Neuronal stem cell (in vitro differentiated cells): ENCODE measurements at regions not wholly inside any gene's neighbourhood (a gene's known extent, or its start where the extent isn't known, plus 50 kb on each side); places are given as distances from the start of the nearest gene placed in this dataset.

ENCODE experiments used
- DNase-seq: peaks from one replicate; pipeline ENCODE4 v3.0.0-alpha.2; 2013; ENCODE audit warnings: low spot score
- H2AFZ ChIP-seq: one replicate; pipeline ENCODE4 v1.6.1; 2013; ENCODE audit warnings: mild to moderate bottlenecking, low read length, inconsistent platforms
- H2AK5ac ChIP-seq: 2 replicates; pipeline ENCODE4 v1.6.1; 2013; ENCODE audit warnings: low read depth, mild to moderate bottlenecking, inconsistent platforms, low read length, moderate library complexity, mixed read lengths
- H2BK120ac ChIP-seq: 2 replicates; pipeline ENCODE4 v1.6.1; 2013; ENCODE audit warnings: low read depth, mild to moderate bottlenecking, inconsistent platforms, low read length, moderate library complexity, mixed read lengths
- H2BK12ac ChIP-seq: one replicate; pipeline ENCODE4 v1.6.1; 2013; ENCODE audit warnings: low read length, inconsistent platforms
- H2BK15ac ChIP-seq: 2 replicates; pipeline ENCODE4 v1.6.1; 2013; ENCODE audit warnings: mild to moderate bottlenecking, low read length, inconsistent platforms, mixed read lengths
- H2BK5ac ChIP-seq: one replicate; pipeline ENCODE4 v1.6.1; 2013; ENCODE audit warnings: inconsistent platforms, mild to moderate bottlenecking, low read length, moderate library complexity
- H3K14ac ChIP-seq: one replicate; pipeline ENCODE4 v1.6.1; 2013; ENCODE audit warnings: low read length, inconsistent platforms
- H3K18ac ChIP-seq: 2 replicates; pipeline ENCODE4 v1.6.1; 2013; ENCODE audit warnings: low read length, inconsistent platforms
- H3K23ac ChIP-seq: 2 replicates; pipeline ENCODE4 v1.6.1; 2013; ENCODE audit warnings: low read depth, mild to moderate bottlenecking, mixed read lengths, low read length, inconsistent platforms; ENCODE audit not compliant: poor library complexity
- H3K27ac ChIP-seq: replicated peaks from 3 replicates; pipeline ENCODE4 v1.5.1; 2013; ENCODE audit warnings: low read length, inconsistent platforms
- H3K27me3 ChIP-seq, 3 experiments: 2 replicates each; pipeline ENCODE4 v1.6.1; 2013; ENCODE audit warnings: low read length in 3 of 3, mild to moderate bottlenecking in 2 of 3, inconsistent platforms in 1 of 3, low read depth in 1 of 3, mixed read lengths in 1 of 3, moderate library complexity in 1 of 3; ENCODE audit not compliant: control insufficient read depth in 3 of 3, insufficient read depth in 3 of 3
- H3K36me3 ChIP-seq, 2 donors: replicated peaks in 1 of 2; 2 replicates each; pipeline ENCODE4 v1.6.1; 2013; ENCODE audit warnings: low read length in 2 of 2; ENCODE audit not compliant: control insufficient read depth in 2 of 2, insufficient read depth in 2 of 2
- H3K4ac ChIP-seq: 2 replicates; pipeline ENCODE4 v1.6.1; 2013; ENCODE audit warnings: inconsistent platforms, mild to moderate bottlenecking, low read length, moderate library complexity
- H3K4me1 ChIP-seq, 2 donors: 1 replicate in 1 of 2; 2 replicates in 1 of 2; pipeline ENCODE4 v1.6.1; 2013; ENCODE audit warnings: low read length in 2 of 2, low read depth in 1 of 2; ENCODE audit not compliant: control insufficient read depth in 2 of 2, insufficient read depth in 1 of 2
- H3K4me2 ChIP-seq: one replicate; pipeline ENCODE4 v1.6.1; 2013; ENCODE audit warnings: mild to moderate bottlenecking, low read length, inconsistent platforms; ENCODE audit not compliant: insufficient read depth, poor library complexity, severe bottlenecking
- H3K4me3 ChIP-seq, 2 donors: 2 replicates each; pipeline ENCODE4 v1.5.1; 2013; ENCODE audit warnings: low read length in 2 of 2, mild to moderate bottlenecking in 2 of 2, inconsistent platforms in 1 of 2, moderate library complexity in 1 of 2
- H3K79me1 ChIP-seq: one replicate; pipeline ENCODE4 v1.6.1; 2013; ENCODE audit warnings: low read depth, mild to moderate bottlenecking, inconsistent platforms, low read length, moderate library complexity
- H3K9ac ChIP-seq: one replicate; pipeline ENCODE4 v1.6.1; 2013; ENCODE audit warnings: mild to moderate bottlenecking, low read depth, low read length, inconsistent platforms; ENCODE audit not compliant: poor library complexity
- H3K9me3 ChIP-seq, 2 donors: replicated peaks in 1 of 2; 2 replicates each; pipeline versions ENCODE3 to v1.6.1; 2013; ENCODE audit warnings: low read length in 2 of 2, mild to moderate bottlenecking in 2 of 2, inconsistent platforms in 1 of 2, low read depth in 1 of 2, mixed read lengths in 1 of 2, moderate library complexity in 1 of 2; ENCODE audit not compliant: control insufficient read depth in 2 of 2, insufficient read depth in 1 of 2
- H4K8ac ChIP-seq: one replicate; pipeline ENCODE4 v1.6.1; 2013; ENCODE audit warnings: low read depth, mild to moderate bottlenecking, inconsistent platforms, low read length, moderate library complexity
- H4K91ac ChIP-seq: one replicate; pipeline ENCODE4 v1.6.1; 2013; ENCODE audit warnings: low read length, low read depth, mild to moderate bottlenecking, inconsistent platforms; ENCODE audit not compliant: poor library complexity
- WGBS, 2 donors: extraction: QIAGEN DNeasy Blood & Tissue Kit; methylation state at CpG; one replicate each; pipeline ENCODE4 v1.1.7; 2013; ENCODE audit warnings: missing lambda C conversion rate in 2 of 2, mixed read lengths in 1 of 2; ENCODE audit not compliant: insufficient read length in 2 of 2, insufficient replicate concordance in 1 of 2; ENCODE audit errors: extremely low coverage in 2 of 2; 5-methylcytosine and 5-hydroxymethylcytosine counted together

DNA sequence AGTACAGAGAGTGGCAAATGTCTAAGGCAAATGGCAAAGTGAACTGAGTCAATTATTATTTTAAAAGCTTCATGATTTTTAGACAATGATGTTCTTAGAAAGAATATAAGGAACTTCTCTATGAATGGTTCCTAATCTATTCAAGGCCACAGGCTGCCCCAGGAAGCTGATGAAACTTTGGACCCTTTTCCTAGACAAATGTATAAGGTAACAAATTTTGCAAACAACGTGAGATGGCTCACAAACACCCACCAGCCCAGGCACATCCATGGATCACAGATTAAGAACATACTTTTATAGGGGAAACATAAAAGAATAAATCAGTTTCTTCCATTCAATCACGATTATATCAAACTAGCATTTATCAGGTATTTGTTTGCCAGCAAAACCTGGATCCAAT lies 659.0 kb downstream of the IRS1 start:
- Histone ChIP-seq H2BK15ac (no peak overlapping the region), H3K4me1 (no peaks in the 10 kb centered on the region), H3K4me2 (no peak overlapping the region), H2AFZ (peak overlapping the region; percentile 20), H3K36me3 (no peaks in the 10 kb centered on the region), H3K9ac (no peak overlapping the region), H3K27ac (no peak overlapping the region), H3K18ac (no peak overlapping the region), H4K8ac (no peak overlapping the region), H2BK12ac (no peak overlapping the region), H3K79me1 (no peaks in the 10 kb centered on the region), H3K27me3 (no peaks in the 10 kb centered on the region), H2AK5ac (no peak overlapping the region), H3K14ac (no peak overlapping the region), H2BK5ac (no peak overlapping the region), H3K4ac (no peak overlapping the region), H4K91ac (no peak overlapping the region), H2BK120ac (no peak overlapping the region), H3K23ac (no peak overlapping the region), H3K9me3 (no peaks in the 10 kb centered on the region), H3K4me3 (no peak overlapping the region)
- no CpG with 5 or more reads among the region's 2 CpGs for WGBS, 2 donors
- DNase-seq: no peak

GRCh38 chr2:226139759-226140158 lies 659.9 kb downstream of the IRS1 start:
- Histone ChIP-seq H2AFZ (no peak overlapping the region), H4K8ac (no peak overlapping the region), H3K4me2 (no peak overlapping the region), H2BK12ac (no peak overlapping the region), H3K4me1 (no peaks in the 10 kb centered on the region), H2BK120ac (no peak overlapping the region), H3K9ac (no peak overlapping the region), H3K23ac (no peak overlapping the region), H3K18ac (no peak overlapping the region), H3K14ac (no peak overlapping the region), H3K79me1 (no peaks in the 10 kb centered on the region), H4K91ac (no peak overlapping the region), H3K4me3 (no peak overlapping the region), H2BK15ac (no peak overlapping the region), H3K36me3 (no peaks in the 10 kb centered on the region), H3K27ac (no peak overlapping the region), H2BK5ac (no peak overlapping the region), H2AK5ac (no peak overlapping the region), H3K27me3 (no peaks in the 10 kb centered on the region), H3K4ac (no peak overlapping the region), H3K9me3 (no peaks in the 10 kb centered on the region)
- no peak for DNase-seq

GRCh38 chr2:226137201-226137811 lies 662.3 kb downstream of the IRS1 start:
- Histone ChIP-seq H2BK5ac (no peak overlapping the region), H3K9me3 (no peaks in the 10 kb centered on the region), H4K91ac (no peak overlapping the region), H3K23ac (no peak overlapping the region), H3K79me1 (no peaks in the 10 kb centered on the region), H2AK5ac (no peak overlapping the region), H3K4ac (no peak overlapping the region), H2BK12ac (no peak overlapping the region), H4K8ac (no peak overlapping the region), H3K4me1 (peaks cover 3 to 7% of the 10 kb centered on the region in 2 donors), H2BK120ac (no peak overlapping the region), H3K4me3 (no peak overlapping the region), H3K27me3 (no peaks in the 10 kb centered on the region), H3K9ac (no peak overlapping the region), H3K18ac (no peak overlapping the region), H3K27ac (no peak overlapping the region), H3K4me2 (no peak overlapping the region), H2AFZ (no peak overlapping the region), H2BK15ac (no peak overlapping the region), H3K36me3 (no peaks in the 10 kb centered on the region), H3K14ac (no peak overlapping the region)
- DNase-seq: no peak
- no CpG with 5 or more reads among the region's 4 CpGs for WGBS, 2 donors

DNA sequence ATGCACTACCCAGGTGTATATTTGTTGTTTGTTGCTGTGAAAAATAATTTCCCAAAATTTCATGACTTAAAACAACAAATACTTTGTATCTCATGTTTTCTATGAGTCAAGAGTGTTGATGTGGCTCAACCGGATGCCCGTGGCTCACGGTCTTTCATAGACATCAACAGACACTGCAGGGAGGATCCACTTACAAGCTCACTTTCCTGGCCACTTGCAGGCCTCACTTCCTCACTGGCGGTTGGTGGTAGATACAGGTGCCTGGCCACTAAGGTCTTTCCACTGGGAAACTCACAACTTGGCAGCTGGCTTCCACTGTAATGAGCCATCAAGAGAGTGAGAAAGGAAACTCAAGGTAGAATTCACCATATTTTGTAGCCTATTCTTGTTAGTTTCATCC lies 662.9 kb downstream of the IRS1 start:
- H2BK120ac ChIP-seq: no peak overlapping the region
- no CpG with 5 or more reads among the region's 4 CpGs for WGBS, 2 donors
- no peaks in the 10 kb centered on the region for H3K79me1 ChIP-seq
- H3K23ac ChIP-seq: no peak overlapping the region
- no peak overlapping the region for H3K9ac ChIP-seq
- H2BK12ac ChIP-seq: no peak overlapping the region
- H3K4me1 ChIP-seq: peaks cover 4 to 7% of the 10 kb centered on the region in 2 donors
- H3K4me2 ChIP-seq: no peak overlapping the region
- H2BK15ac ChIP-seq: no peak overlapping the region
- no peak overlapping the region for H4K91ac ChIP-seq
- no peak for DNase-seq
- no peak overlapping the region for H3K4me3 ChIP-seq
- no peaks in the 10 kb centered on the region for H3K9me3 ChIP-seq
- H2AFZ ChIP-seq: no peak overlapping the region
- H3K4ac ChIP-seq: no peak overlapping the region
- no peak overlapping the region for H3K14ac ChIP-seq
- H3K18ac ChIP-seq: peak overlapping the region; percentile 27
- no peak overlapping the region for H4K8ac ChIP-seq
- no peak overlapping the region for H2BK5ac ChIP-seq
- H3K27me3 ChIP-seq: no peaks in the 10 kb centered on the region
- no peak overlapping the region for H3K27ac ChIP-seq
- no peak overlapping the region for H2AK5ac ChIP-seq
- H3K36me3 ChIP-seq: no peaks in the 10 kb centered on the region
